HepG2 (cell line): ENCODE measurements at regions not wholly inside any gene's neighbourhood (a gene's known extent, or its start where the extent isn't known, plus 50 kb on each side); places are given as distances from the start of the nearest gene placed in this dataset.

Experiments
- ATAC-seq: fragments of 200-7000 bp; cut with Tn5 transposase; 3 replicates; pipeline ENCODE4 v1.9.1; 2020; ENCODE audit warnings: mild to moderate bottlenecking, moderate library complexity
- BruUV-seq: library from RNA; stranded (reverse); fragments of 400-500 nt; replicated peaks from 2 replicates; lab custom pipeline; 2021; lab: Mats Ljungman, UMichigan
- CTCF ChIA-PET: fragments of 300-600 bp; formaldehyde crosslinking; extraction: SDS; loops from one replicate; lab custom pipeline; 2021; ENCODE audit warnings: low total read pairs, inconsistent platforms, low intra/inter-chr PET ratio; lab: Yijun Ruan, JAX
- POLR2A ChIA-PET: fragments of 350-600 bp; sonication (Branson Sonifier 250); formaldehyde crosslinking; loops from one replicate; lab custom pipeline; 2020; ENCODE audit warnings: antibody characterized with exemption, inconsistent platforms; lab: Yijun Ruan, JAX
- DNase-seq: peaks from one replicate; pipeline ENCODE4 v3.0.0-alpha.2; 2015; ENCODE audit warnings: low spot score
- FAIRE-seq: peaks from 3 replicates; lab custom pipeline; 2011; peaks lifted over from hg19 to GRCh38; lab: Jason Lieb, UNC
- H2AFZ ChIP-seq: one replicate; pipeline ENCODE4 v1.6.1; 2011; ENCODE audit warnings: low read length, inconsistent platforms
- H3K27ac ChIP-seq: fragments of 300-600 bp; 3 replicates; pipeline ENCODE4 v1.8.0; 2011; ENCODE audit warnings: mixed run types, mild to moderate bottlenecking, mixed read lengths, low read length, inconsistent platforms; ENCODE audit not compliant: insufficient read depth; ENCODE audit errors: extremely low read length
- H3K27me3 ChIP-seq, 2 experiments: fragments of 200-600 bp in 1 of 2; 2 replicates in 1 of 2; 3 replicates in 1 of 2; pipeline versions ENCODE4 v1.6.0 to v1.8.0; 2011; ENCODE audit warnings: low read length in 2 of 2, mild to moderate bottlenecking in 2 of 2, moderate library complexity in 2 of 2, inconsistent platforms in 1 of 2; ENCODE audit not compliant: insufficient read depth in 2 of 2, control insufficient read depth in 1 of 2
- H3K36me3 ChIP-seq, 2 experiments: fragments of 200-600 bp in 1 of 2; replicated peaks in 1 of 2; 2 replicates in 1 of 2; 3 replicates in 1 of 2; pipeline versions ENCODE4 v1.5.1 to v1.8.0; 2011; ENCODE audit warnings: low read length in 2 of 2, inconsistent platforms in 1 of 2; ENCODE audit not compliant: insufficient read depth in 2 of 2, control insufficient read depth in 1 of 2
- H3K4me1 ChIP-seq: 2 replicates; pipeline ENCODE4 v1.5.1; 2012; ENCODE audit warnings: low read length, inconsistent platforms; ENCODE audit not compliant: insufficient read depth
- H3K4me2 ChIP-seq: 2 replicates; pipeline ENCODE4 v1.6.0; 2011; ENCODE audit warnings: low read depth, low read length, inconsistent platforms
- H3K4me3 ChIP-seq, 3 experiments: fragments of 200-600 bp in 1 of 3; sonication (generic), shearing (Covaris generic) in 1 of 3; replicated peaks in 1 of 3; 2 replicates each; pipeline ENCODE4 v1.5.1; 2011 to 2016; ENCODE audit warnings: low read length in 3 of 3, inconsistent platforms in 2 of 3, low read depth in 2 of 3, mild to moderate bottlenecking in 2 of 3, control low read depth in 1 of 3, mixed read lengths in 1 of 3; ENCODE audit not compliant: insufficient read depth in 1 of 3
- H3K79me2 ChIP-seq: one replicate; pipeline ENCODE4 v1.6.1; 2011; ENCODE audit warnings: low read length, inconsistent platforms; ENCODE audit not compliant: insufficient read depth
- H3K9ac ChIP-seq: 2 replicates; pipeline ENCODE4 v1.6.0; 2011; ENCODE audit warnings: mild to moderate bottlenecking, low read depth, low read length, inconsistent platforms; ENCODE audit not compliant: insufficient read depth
- H3K9me3 ChIP-seq: 2 replicates; pipeline ENCODE4 v1.5.1; 2012; ENCODE audit warnings: mild to moderate bottlenecking, low read length
- H4K20me1 ChIP-seq: 2 replicates; pipeline ENCODE4 v1.6.0; 2011; ENCODE audit warnings: inconsistent platforms, mild to moderate bottlenecking, low read length, moderate library complexity; ENCODE audit not compliant: insufficient read depth
- CBX1 ChIP-seq: IDR thresholded peaks from one replicate; pipeline ENCODE4 v1.6.1; 2016; ENCODE audit warnings: antibody characterized with exemption, low read depth
- FOSL1 ChIP-seq: sonication (generic); formaldehyde crosslinking; IDR thresholded peaks from 2 replicates; pipeline ENCODE4 v1.9.0; 2021; ENCODE audit warnings: missing genetic modification reagents, borderline replicate concordance
- JDP2 ChIP-seq: sonication (generic); formaldehyde crosslinking; IDR thresholded peaks from 2 replicates; pipeline ENCODE4 v1.8.1; 2022; ENCODE audit warnings: missing genetic modification reagents, borderline replicate concordance
- JUNB ChIP-seq: sonication (generic); formaldehyde crosslinking; IDR thresholded peaks from 2 replicates; pipeline ENCODE4 v1.8.0; 2022; ENCODE audit warnings: missing genetic modification reagents, mild to moderate bottlenecking, borderline replicate concordance
- NR2F6 ChIP-seq, 2 experiments: IDR thresholded peaks; 2 replicates each; pipeline ENCODE4 v1.6.1; 2016; ENCODE audit warnings: antibody characterized with exemption in 1 of 2, mild to moderate bottlenecking in 1 of 2
- REPIN1 ChIP-seq: sonication (generic); formaldehyde crosslinking; IDR thresholded peaks from 2 replicates; pipeline ENCODE4 v1.8.0; 2022; ENCODE audit warnings: missing genetic modification reagents, low read depth, mild to moderate bottlenecking, borderline replicate concordance
- SATB2 ChIP-seq: sonication (generic); formaldehyde crosslinking; IDR thresholded peaks from 2 replicates; pipeline ENCODE4 v1.5.0; 2020; ENCODE audit warnings: missing genetic modification reagents
- ZBTB26 ChIP-seq: IDR thresholded peaks from 2 replicates; pipeline ENCODE4 v1.6.1; 2016; ENCODE audit warnings: missing compliant biosample characterization, missing genetic modification reagents, borderline replicate concordance
- ZFP37 ChIP-seq: sonication (generic); formaldehyde crosslinking; IDR thresholded peaks from 2 replicates; pipeline ENCODE4 v1.4.0; 2020; ENCODE audit warnings: missing genetic modification reagents, borderline replicate concordance
- ZNF3 ChIP-seq: IDR thresholded peaks from 2 replicates; pipeline ENCODE4 v1.7.0; 2017; ENCODE audit warnings: inconsistent platforms
- ZNF337 ChIP-seq: sonication (generic); formaldehyde crosslinking; IDR thresholded peaks from 2 replicates; pipeline ENCODE4 v1.5.1; 2020; ENCODE audit warnings: missing genetic modification reagents, low read depth, mild to moderate bottlenecking, borderline replicate concordance
- ZNF451 ChIP-seq: sonication (generic); formaldehyde crosslinking; IDR thresholded peaks from 2 replicates; pipeline ENCODE4 v1.5.0; 2020; ENCODE audit warnings: mild to moderate bottlenecking, missing genetic modification reagents
- ZNF616 ChIP-seq: sonication (generic); formaldehyde crosslinking; IDR thresholded peaks from 2 replicates; pipeline ENCODE4 v1.5.0; 2020; ENCODE audit warnings: low read depth, mild to moderate bottlenecking, missing genetic modification reagents
- WGBS: methylation state at CpG from one replicate; pipeline ENCODE4 v1.1.6; 2017; ENCODE audit warnings: low lambda C conversion rate; 5-methylcytosine and 5-hydroxymethylcytosine counted together
- in situ Hi-C: cut with HindIII; loops from 2 replicates; pipeline ENCODE4 v1.10.0; 2017; ENCODE audit warnings: low pct_unique_long_range_greater_than_20kb; ENCODE audit not compliant: extremely low pct_ligation_motif_present
- intact Hi-C: fragments of 100-400 bp; cut with micrococcal nuclease; formaldehyde crosslinking; loops from one replicate; pipeline ENCODE4 v1.10.0; 2022; ENCODE audit not compliant: unreplicated experiment

GRCh38 chr12:67428431-67428830, 159.3 kb downstream of the CAND1 start (continued):
- no peak for TF ChIP-seq ZNF3
- TF ChIP-seq FOSL1 (CRISPR knock-in tag) = peak; percentile 66; the same call in 1 of the 2 replicates

- no peaks in the 10 kb centered on the region for H3K9me3 ChIP-seq
- FAIRE-seq = no peak
- no peak for ATAC-seq
- no peaks in the 10 kb centered on the region for H4K20me1 ChIP-seq
- H3K9ac ChIP-seq = no peak overlapping the region
- H3K27ac ChIP-seq = no peak overlapping the region
- no TSS peak for BruUV-seq
- TF ChIP-seq REPIN1 (CRISPR knock-in tag) (no peak), ZNF337 (CRISPR knock-in tag) (no peak), JUNB (CRISPR knock-in tag) (no peak), JDP2 (CRISPR knock-in tag) (no peak), SATB2 (CRISPR knock-in tag) (no peak), CBX1 (no peak), ZBTB26 (no peak), ZFP37 (no peak), ZNF616 (CRISPR knock-in tag) (no peak), NR2F6 (IDR thresholded peaks at IDR 0.05) (no peak), NR2F6 (CRISPR knock-in tag; IDR thresholded peaks at IDR 0.05) (no peak), ZNF451 (no peak)
- no peaks in the 10 kb centered on the region for H3K79me2 ChIP-seq
- no peak overlapping the region for H2AFZ ChIP-seq
- intact Hi-C loops (no loop called here), in situ Hi-C loops (no loop called here)
- H3K36me3 ChIP-seq = no peaks in the 10 kb centered on the region
- DNase-seq = no peak
- no peaks in the 10 kb centered on the region for H3K27me3 ChIP-seq
- 62% methylated on average over 9 of the region's 9 CpGs for WGBS
- H3K4me2 ChIP-seq = no peak overlapping the region
- ChIA-PET CTCF (no interaction called here), POLR2A (no interaction called here)
- H3K4me1 ChIP-seq = peaks cover 57% of the 10 kb centered on the region
- H3K4me3 ChIP-seq = no peak overlapping the region
Observed at GRCh38 chr12:67430708-67431335, 161.7 kb downstream of the CAND1 start.
